ENCODE measurements at regions not wholly inside any gene's neighbourhood (a gene's known extent, or its start where the extent isn't known, plus 50 kb on each side); places are given as distances from the start of the nearest gene placed in this dataset.

DNA sequence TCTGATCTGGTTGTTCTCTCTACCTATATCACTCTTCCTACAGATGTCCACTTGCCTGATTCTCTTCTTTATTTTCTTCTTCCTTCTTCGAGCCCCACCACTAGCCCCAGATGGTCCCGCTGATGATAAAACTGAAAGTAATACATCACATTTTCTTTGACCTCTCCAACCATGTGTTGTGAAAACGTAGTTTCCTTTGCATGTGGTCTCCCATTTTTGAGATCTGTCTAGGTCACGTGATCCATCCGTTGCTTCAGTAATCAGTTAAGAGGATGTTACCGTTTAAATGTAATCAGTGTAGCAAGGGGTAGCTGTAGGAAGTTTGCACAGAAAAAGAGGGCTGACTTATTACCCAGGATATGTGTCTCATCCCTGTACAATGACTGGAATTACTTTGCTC lies 426.3 kb upstream of the TLE4 start:
- Histone ChIP-seq H3K27me3 (ENCODE audit: control insufficient read depth in 1 of 2, insufficient read depth in 2 of 2, low read length in 2 of 2) (no peaks in the 10 kb centered on the region), H3K9me3 (ENCODE audit: low read length) (no peaks in the 10 kb centered on the region)

DNA sequence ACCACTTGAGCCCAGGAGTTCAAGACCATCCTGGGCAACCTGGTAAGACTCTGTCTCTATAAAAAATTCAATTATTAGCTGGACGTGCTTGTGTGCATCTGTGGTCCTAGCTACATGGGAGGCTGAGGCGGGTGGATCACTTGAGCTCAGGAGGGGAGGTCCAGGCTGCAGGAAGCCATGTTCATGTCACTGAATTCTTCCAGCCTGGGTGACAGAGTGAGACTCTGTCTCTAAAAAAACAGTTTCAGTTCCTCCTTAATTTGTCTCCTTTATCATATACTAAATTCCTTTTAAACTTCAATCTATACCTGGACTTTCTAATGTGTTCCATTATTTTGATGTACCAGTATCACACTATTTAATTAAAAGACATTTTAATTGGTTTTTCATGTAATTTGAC lies 422.2 kb upstream of the TLE4 start:
- Histone ChIP-seq H3K27me3 (ENCODE audit: control insufficient read depth in 1 of 2, insufficient read depth in 2 of 2, low read length in 2 of 2) (no peaks in the 10 kb centered on the region), H3K9me3 (ENCODE audit: low read length) (no peaks in the 10 kb centered on the region), H3K36me3 (ENCODE audit: insufficient read depth, low read length) (no peaks in the 10 kb centered on the region), H3K27ac (ENCODE audit: low read depth, low read length) (no peak overlapping the region), H3K4me1 (ENCODE audit: insufficient read depth, low read length) (no peaks in the 10 kb centered on the region), H3K4me3 (ENCODE audit: low read depth in 1 of 2, low read length in 2 of 2) (no peak overlapping the region), H3K9ac (ENCODE audit: low read length) (no peak overlapping the region)

More for the DNA sequence above, 426.3 kb upstream of the TLE4 start:
- Histone ChIP-seq H3K4me1 (ENCODE audit: insufficient read depth, low read length) (no peaks in the 10 kb centered on the region), H3K27ac (ENCODE audit: low read depth, low read length) (no peak overlapping the region), H3K4me3 (ENCODE audit: low read depth in 1 of 2, low read length in 2 of 2) (no peak overlapping the region), H3K9ac (ENCODE audit: low read length) (no peak overlapping the region), H3K36me3 (ENCODE audit: insufficient read depth, low read length) (no peaks in the 10 kb centered on the region)

DNA sequence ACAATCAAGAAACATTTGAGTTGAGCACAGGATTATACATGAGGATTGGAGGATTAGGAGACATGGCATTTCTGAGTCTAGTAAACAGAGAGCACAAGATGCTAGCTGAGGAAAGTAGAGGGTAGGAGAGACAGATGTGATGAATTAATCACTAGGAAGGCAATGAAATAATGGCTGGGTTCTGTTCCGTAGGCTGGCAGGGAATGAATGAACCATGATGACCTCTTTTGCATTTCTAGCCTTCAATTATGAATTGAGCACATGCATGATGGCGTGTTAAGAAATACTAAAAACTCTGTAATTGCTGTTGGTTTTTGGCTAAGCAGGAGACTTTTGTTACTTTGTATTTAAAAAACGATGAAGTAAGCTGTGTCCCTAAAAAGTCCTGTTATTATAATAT lies 420.0 kb upstream of the TLE4 start:
- Histone ChIP-seq H3K27me3 (ENCODE audit: control insufficient read depth in 1 of 2, insufficient read depth in 2 of 2, low read length in 2 of 2) (no peaks in the 10 kb centered on the region), H3K9me3 (ENCODE audit: low read length) (no peaks in the 10 kb centered on the region), H3K4me3 (ENCODE audit: low read depth in 1 of 2, low read length in 2 of 2) (no peak overlapping the region), H3K27ac (ENCODE audit: low read depth, low read length) (no peak overlapping the region), H3K36me3 (ENCODE audit: insufficient read depth, low read length) (no peaks in the 10 kb centered on the region), H3K4me1 (ENCODE audit: insufficient read depth, low read length) (no peaks in the 10 kb centered on the region), H3K9ac (ENCODE audit: low read length) (no peak overlapping the region)

DNA sequence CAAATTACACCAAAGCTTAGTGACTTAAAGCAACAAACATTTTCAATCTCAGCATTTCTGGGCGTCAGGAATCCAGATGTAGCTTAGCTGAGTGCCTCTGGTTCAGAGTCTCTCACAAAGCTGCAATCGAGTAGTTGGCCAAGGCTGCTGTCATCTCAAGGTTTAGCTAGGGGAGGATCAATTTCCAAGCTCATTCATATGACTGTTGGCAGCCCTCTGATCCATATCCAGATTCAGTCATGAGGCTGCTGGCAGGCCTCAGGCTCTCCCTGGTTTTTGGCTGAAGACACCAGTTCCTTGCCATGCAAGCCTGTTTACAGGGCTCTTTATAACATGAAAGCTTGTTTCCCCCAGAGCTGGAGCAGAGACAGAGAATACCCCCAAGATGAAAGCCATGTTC lies 419.5 kb upstream of the TLE4 start:
- no peak overlapping the region for H3K27ac ChIP-seq (ENCODE audit: low read depth, low read length)
- H3K9ac ChIP-seq (ENCODE audit: low read length): no peak overlapping the region
- H3K9me3 ChIP-seq (ENCODE audit: low read length): no peaks in the 10 kb centered on the region
- H3K36me3 ChIP-seq (ENCODE audit: insufficient read depth, low read length): no peaks in the 10 kb centered on the region
- no peaks in the 10 kb centered on the region for H3K27me3 ChIP-seq (ENCODE audit: control insufficient read depth in 1 of 2, insufficient read depth in 2 of 2, low read length in 2 of 2)
- H3K4me3 ChIP-seq (ENCODE audit: low read depth in 1 of 2, low read length in 2 of 2): no peak overlapping the region
- H3K4me1 ChIP-seq (ENCODE audit: insufficient read depth, low read length): no peaks in the 10 kb centered on the region

DNA sequence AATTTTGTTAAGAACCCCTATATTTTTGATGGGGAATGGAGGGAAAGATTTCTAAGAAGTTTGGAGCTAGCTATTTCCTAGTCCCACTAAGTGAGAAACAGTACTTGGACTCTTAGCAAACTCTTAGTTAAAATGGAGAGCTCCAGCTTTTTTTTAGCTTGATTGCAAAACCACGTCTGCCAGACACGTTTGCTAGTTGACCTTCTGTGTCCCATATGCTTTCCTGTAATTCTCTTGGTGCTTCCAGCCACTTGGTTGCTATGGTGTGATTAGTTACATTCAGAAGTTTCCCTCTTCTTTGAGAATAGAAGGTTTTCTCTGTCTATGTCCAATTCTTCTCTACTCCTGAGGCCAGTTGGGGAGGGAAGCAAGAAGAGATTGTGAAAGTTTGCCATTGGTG lies 417.0 kb upstream of the TLE4 start:
- H3K9me3 ChIP-seq (ENCODE audit: low read length): no peaks in the 10 kb centered on the region

DNA sequence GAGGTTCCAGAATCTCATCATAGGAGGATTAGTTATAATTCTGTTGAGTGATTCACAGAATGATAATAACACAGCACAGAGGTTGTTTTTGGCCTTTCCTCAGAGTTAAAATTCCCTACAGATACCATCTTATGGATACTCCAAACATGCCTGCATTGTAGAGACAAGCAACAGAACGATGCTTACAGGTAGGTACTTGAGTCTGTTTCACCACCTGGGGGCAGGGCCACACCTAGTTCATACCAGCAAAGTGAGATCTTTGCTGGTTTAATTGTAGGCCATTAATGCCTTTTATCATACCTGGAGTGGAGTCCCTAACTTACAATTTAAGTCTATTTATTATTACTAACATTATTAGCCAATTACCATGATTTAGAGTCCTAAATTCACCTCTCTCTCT lies 416.5 kb upstream of the TLE4 start:
- Histone ChIP-seq H3K27me3 (ENCODE audit: control insufficient read depth in 1 of 2, insufficient read depth in 2 of 2, low read length in 2 of 2) (no peaks in the 10 kb centered on the region), H3K4me1 (ENCODE audit: insufficient read depth, low read length) (no peaks in the 10 kb centered on the region), H3K36me3 (ENCODE audit: insufficient read depth, low read length) (no peaks in the 10 kb centered on the region), H3K4me3 (ENCODE audit: low read depth in 1 of 2, low read length in 2 of 2) (no peak overlapping the region), H3K9me3 (ENCODE audit: low read length) (no peaks in the 10 kb centered on the region), H3K9ac (ENCODE audit: low read length) (no peak overlapping the region), H3K27ac (ENCODE audit: low read depth, low read length) (no peak overlapping the region)

More for the DNA sequence above, 417.0 kb upstream of the TLE4 start:
- Histone ChIP-seq H3K36me3 (ENCODE audit: insufficient read depth, low read length) (no peaks in the 10 kb centered on the region), H3K27me3 (ENCODE audit: control insufficient read depth in 1 of 2, insufficient read depth in 2 of 2, low read length in 2 of 2) (no peaks in the 10 kb centered on the region), H3K9ac (ENCODE audit: low read length) (no peak overlapping the region), H3K4me1 (ENCODE audit: insufficient read depth, low read length) (no peaks in the 10 kb centered on the region), H3K27ac (ENCODE audit: low read depth, low read length) (no peak overlapping the region), H3K4me3 (ENCODE audit: low read depth in 1 of 2, low read length in 2 of 2) (no peak overlapping the region)

DNA sequence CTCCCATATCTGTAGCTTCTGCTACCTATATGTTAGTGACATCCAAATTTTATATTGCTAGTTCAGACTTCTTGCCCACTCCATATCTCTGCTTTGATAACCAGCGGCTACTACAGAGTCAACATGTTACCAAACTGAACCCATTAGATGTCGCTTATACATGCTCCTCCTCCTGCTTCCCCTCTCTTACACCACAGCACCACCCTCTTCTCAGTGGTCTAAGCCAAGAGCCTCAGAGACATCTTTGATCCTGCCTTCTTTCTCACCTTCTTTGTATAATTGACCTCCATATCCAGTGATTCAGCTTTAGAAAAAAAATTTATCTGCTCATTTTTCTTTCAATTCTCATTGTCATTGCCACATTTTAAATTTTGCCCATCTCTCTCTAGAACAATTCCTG lies 408.2 kb upstream of the TLE4 start:
- Histone ChIP-seq H3K27ac (ENCODE audit: low read depth, low read length) (no peak overlapping the region), H3K4me3 (ENCODE audit: low read depth in 1 of 2, low read length in 2 of 2) (no peak overlapping the region), H3K9me3 (ENCODE audit: low read length) (no peaks in the 10 kb centered on the region), H3K9ac (ENCODE audit: low read length) (no peak overlapping the region), H3K4me1 (ENCODE audit: insufficient read depth, low read length) (no peaks in the 10 kb centered on the region), H3K27me3 (ENCODE audit: control insufficient read depth in 1 of 2, insufficient read depth in 2 of 2, low read length in 2 of 2) (no peaks in the 10 kb centered on the region), H3K36me3 (ENCODE audit: insufficient read depth, low read length) (no peaks in the 10 kb centered on the region)

DNA sequence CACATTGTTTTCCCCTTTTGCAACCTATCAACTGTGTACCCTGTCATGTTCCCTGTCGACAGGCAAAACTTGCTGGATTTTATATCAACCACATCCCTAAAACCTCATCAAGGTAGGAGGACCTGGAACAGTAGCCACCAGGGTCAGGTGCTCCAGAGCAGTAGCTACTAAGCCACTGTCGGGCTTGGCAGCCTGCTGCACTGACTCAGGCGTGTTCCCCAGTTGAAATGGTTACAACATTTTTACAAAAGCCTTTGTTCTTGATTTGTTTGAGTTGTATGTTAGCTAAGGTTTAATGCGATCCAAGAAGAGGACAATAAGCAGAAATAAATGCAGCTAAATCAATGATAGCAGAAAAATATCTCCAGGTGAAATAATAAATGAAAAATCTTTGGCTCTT lies 407.4 kb upstream of the TLE4 start:
- no peaks in the 10 kb centered on the region for H3K4me1 ChIP-seq (ENCODE audit: insufficient read depth, low read length)
- no peaks in the 10 kb centered on the region for H3K9me3 ChIP-seq (ENCODE audit: low read length)
- H3K9ac ChIP-seq (ENCODE audit: low read length): no peak overlapping the region
- no peaks in the 10 kb centered on the region for H3K27me3 ChIP-seq (ENCODE audit: control insufficient read depth in 1 of 2, insufficient read depth in 2 of 2, low read length in 2 of 2)
- H3K36me3 ChIP-seq (ENCODE audit: insufficient read depth, low read length): no peaks in the 10 kb centered on the region
- no peak overlapping the region for H3K4me3 ChIP-seq (ENCODE audit: low read depth in 1 of 2, low read length in 2 of 2)
- H3K27ac ChIP-seq (ENCODE audit: low read depth, low read length): no peak overlapping the region

DNA sequence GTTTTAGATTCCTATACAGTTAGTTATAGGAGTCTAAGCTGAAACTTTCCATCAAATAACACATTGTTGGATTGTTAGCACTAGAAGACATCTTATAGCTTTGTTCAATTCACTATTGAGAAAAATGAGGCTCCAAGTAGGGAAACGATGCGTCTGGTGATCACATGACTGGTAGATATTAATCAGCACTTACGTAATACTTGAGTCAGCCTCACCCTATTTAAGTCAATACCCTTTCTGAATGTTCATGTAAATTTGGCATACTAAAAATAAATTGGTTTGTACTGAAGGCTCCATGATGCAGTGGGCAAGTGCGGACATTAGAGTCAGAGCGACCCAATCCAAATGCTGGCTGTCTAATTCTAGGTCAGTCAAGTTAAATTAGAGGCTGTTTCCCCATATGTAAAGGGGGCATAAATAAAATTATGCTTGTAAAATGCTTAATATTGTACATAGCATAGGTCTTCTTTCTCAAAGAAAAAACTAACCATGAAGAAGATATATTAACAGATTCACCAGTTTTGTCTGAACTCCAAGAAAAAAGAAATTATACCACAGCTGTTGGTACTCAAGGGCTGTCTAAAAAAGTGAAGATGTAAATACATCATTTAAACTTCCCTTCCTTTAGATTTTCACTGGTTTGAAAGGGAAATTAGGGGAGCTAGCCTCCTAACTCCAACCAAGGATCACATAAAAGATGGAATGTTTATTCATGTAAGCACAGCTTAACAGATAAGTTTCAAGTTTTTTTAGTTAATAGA lies 406.6 kb upstream of the TLE4 start:
- Histone ChIP-seq H3K4me3 (ENCODE audit: low read depth in 1 of 2, low read length in 2 of 2) (no peak overlapping the region), H3K9me3 (ENCODE audit: low read length) (no peaks in the 10 kb centered on the region), H3K27me3 (ENCODE audit: control insufficient read depth in 1 of 2, insufficient read depth in 2 of 2, low read length in 2 of 2) (no peaks in the 10 kb centered on the region), H3K4me1 (ENCODE audit: insufficient read depth, low read length) (no peaks in the 10 kb centered on the region), H3K36me3 (ENCODE audit: insufficient read depth, low read length) (no peaks in the 10 kb centered on the region), H3K27ac (ENCODE audit: low read depth, low read length) (no peak overlapping the region), H3K9ac (ENCODE audit: low read length) (no peak overlapping the region)

DNA sequence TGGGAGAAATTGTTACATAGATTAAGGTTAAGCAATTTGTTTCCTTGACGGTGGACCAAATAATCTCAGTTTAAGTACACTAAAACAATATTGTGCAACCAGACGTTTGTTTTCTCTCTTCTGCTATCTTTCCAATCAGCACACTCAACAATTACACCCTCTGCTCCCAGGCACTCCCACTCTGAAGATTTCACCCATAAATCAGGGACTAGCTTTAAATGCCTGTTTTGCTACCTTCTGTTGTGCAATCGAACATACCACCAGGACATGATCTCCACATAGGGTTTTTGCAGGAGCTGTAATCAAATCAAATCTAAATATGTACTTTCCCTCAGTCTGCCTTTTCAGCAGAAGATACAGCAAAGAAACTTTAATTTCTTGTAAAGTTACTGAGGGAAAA lies 405.8 kb upstream of the TLE4 start:
- Histone ChIP-seq H3K9ac (ENCODE audit: low read length) (no peak overlapping the region), H3K9me3 (ENCODE audit: low read length) (peaks cover 3% of the 10 kb centered on the region), H3K27ac (ENCODE audit: low read depth, low read length) (no peak overlapping the region), H3K4me1 (ENCODE audit: insufficient read depth, low read length) (no peaks in the 10 kb centered on the region), H3K4me3 (ENCODE audit: low read depth in 1 of 2, low read length in 2 of 2) (no peak overlapping the region), H3K36me3 (ENCODE audit: insufficient read depth, low read length) (no peaks in the 10 kb centered on the region), H3K27me3 (ENCODE audit: control insufficient read depth in 1 of 2, insufficient read depth in 2 of 2, low read length in 2 of 2) (no peaks in the 10 kb centered on the region)

DNA sequence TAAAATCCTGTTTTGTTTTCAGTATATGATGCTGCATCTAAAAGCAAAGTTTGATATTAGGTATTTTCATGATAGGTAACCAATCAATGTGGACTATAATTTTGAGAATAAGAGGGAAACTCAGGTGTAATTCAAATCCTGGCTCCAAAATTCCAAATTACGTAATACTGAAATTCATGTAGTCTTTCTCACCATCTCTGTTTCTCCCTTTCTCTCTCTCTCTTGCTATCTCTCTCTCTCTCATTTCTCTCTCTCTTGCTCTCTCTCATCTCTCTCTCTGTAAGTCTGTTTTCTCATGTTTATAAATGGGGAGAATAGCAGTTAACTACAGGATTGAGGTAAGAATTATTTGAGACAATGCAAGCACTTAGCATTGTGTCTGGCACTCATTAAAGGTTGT lies 401.1 kb upstream of the TLE4 start:
- Histone ChIP-seq H3K27me3 (ENCODE audit: control insufficient read depth in 1 of 2, insufficient read depth in 2 of 2, low read length in 2 of 2) (no peaks in the 10 kb centered on the region), H3K4me3 (ENCODE audit: low read depth in 1 of 2, low read length in 2 of 2) (no peak overlapping the region), H3K9ac (ENCODE audit: low read length) (no peak overlapping the region)

DNA sequence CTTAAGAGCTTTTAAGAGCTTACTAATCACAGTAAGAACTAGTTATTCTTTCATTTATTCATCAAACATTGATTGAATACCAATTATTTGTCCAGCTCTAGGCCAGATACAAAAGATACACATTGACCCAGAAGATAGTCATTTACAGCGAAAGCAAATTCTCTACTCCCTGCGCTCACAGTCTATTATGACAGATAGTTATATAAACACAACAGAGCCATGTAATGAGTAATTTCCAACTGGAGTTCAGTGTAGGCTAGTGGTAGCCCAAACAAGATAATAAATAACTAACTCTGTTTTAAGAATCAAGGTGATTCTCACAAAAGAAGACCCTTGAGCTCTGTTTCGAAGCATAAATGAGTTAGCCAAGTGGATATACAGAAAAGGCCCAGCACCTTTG lies 397.8 kb upstream of the TLE4 start:
- H3K9ac ChIP-seq (ENCODE audit: low read length): no peak overlapping the region

More for the DNA sequence above, 401.1 kb upstream of the TLE4 start:
- H3K4me1 ChIP-seq (ENCODE audit: insufficient read depth, low read length): no peaks in the 10 kb centered on the region
- peaks cover 3% of the 10 kb centered on the region for H3K9me3 ChIP-seq (ENCODE audit: low read length)
- H3K36me3 ChIP-seq (ENCODE audit: insufficient read depth, low read length): no peaks in the 10 kb centered on the region
- H3K27ac ChIP-seq (ENCODE audit: low read depth, low read length): no peak overlapping the region

More for the DNA sequence above, 397.8 kb upstream of the TLE4 start:
- no peak overlapping the region for H3K4me3 ChIP-seq (ENCODE audit: low read depth in 1 of 2, low read length in 2 of 2)
- no peaks in the 10 kb centered on the region for H3K27me3 ChIP-seq (ENCODE audit: control insufficient read depth in 1 of 2, insufficient read depth in 2 of 2, low read length in 2 of 2)
- no peak overlapping the region for H3K27ac ChIP-seq (ENCODE audit: low read depth, low read length)
- peaks cover 3% of the 10 kb centered on the region for H3K9me3 ChIP-seq (ENCODE audit: low read length)
- H3K4me1 ChIP-seq (ENCODE audit: insufficient read depth, low read length): no peaks in the 10 kb centered on the region
- no peaks in the 10 kb centered on the region for H3K36me3 ChIP-seq (ENCODE audit: insufficient read depth, low read length)
